RWPE2 (cell line): ENCODE measurements at regions not wholly inside any gene's neighbourhood (a gene's known extent, or its start where the extent isn't known, plus 50 kb on each side); places are given as distances from the start of the nearest gene placed in this dataset.

Experiments
- ATAC-seq: fragments of 200-7000 bp; cut with Tn5 transposase; 3 replicates; pipeline ENCODE4 v1.9.1; 2021; ENCODE audit warnings: low read depth
- DNase-seq: peaks from one replicate; pipeline ENCODE4 v3.0.0-alpha.2; 2020; ENCODE audit warnings: low spot score
- H3K27ac ChIP-seq: fragments of 450-650 bp; 2 replicates; pipeline ENCODE4 v1.5.1; 2017; ENCODE audit warnings: mild to moderate bottlenecking; ENCODE audit not compliant: poor library complexity, severe bottlenecking
- H3K27me3 ChIP-seq: fragments of 250-450 bp; sonication (Bioruptor Pico); 2 replicates; pipeline ENCODE4 v1.5.1; 2021; ENCODE audit warnings: mild to moderate bottlenecking, moderate library complexity; ENCODE audit not compliant: insufficient read depth, poor library complexity, severe bottlenecking
- H3K36me3 ChIP-seq: fragments of 250-450 bp; sonication (Bioruptor Pico); 2 replicates; pipeline ENCODE4 v1.5.1; 2020; ENCODE audit warnings: low read depth, mild to moderate bottlenecking, moderate library complexity
- H3K4me1 ChIP-seq: fragments of 250-450 bp; sonication (Bioruptor Pico); 2 replicates; pipeline ENCODE4 v1.5.1; 2021; ENCODE audit warnings: mild to moderate bottlenecking, moderate library complexity; ENCODE audit not compliant: insufficient read depth, poor library complexity, severe bottlenecking
- H3K4me3 ChIP-seq: fragments of 250-450 bp; sonication (Bioruptor Pico); 2 replicates; pipeline ENCODE4 v1.5.1; 2021; ENCODE audit warnings: mild to moderate bottlenecking, moderate library complexity; ENCODE audit not compliant: severe bottlenecking
- H3K9me3 ChIP-seq: fragments of 250-450 bp; sonication (Bioruptor Pico); 2 replicates; pipeline ENCODE4 v1.5.1; 2021; ENCODE audit warnings: mild to moderate bottlenecking, moderate library complexity; ENCODE audit not compliant: severe bottlenecking
- CTCF ChIP-seq: fragments of 450-650 bp; IDR thresholded peaks from one replicate; pipeline ENCODE4 v1.5.1; 2017; ENCODE audit warnings: mild to moderate bottlenecking, moderate library complexity; ENCODE audit not compliant: poor library complexity, severe bottlenecking

- Histone ChIP-seq H3K36me3 (no peaks in the 10 kb centered on the region), H3K4me1 (no peaks in the 10 kb centered on the region), H3K27ac (no peak overlapping the region), H3K27me3 (no peaks in the 10 kb centered on the region), H3K9me3 (no peaks in the 10 kb centered on the region), H3K4me3 (no peak overlapping the region)
- TF ChIP-seq CTCF: no peak
- no peak for DNase-seq
- no peak for ATAC-seq
Observed at GRCh38 chr2:136394136-136395060, 276.4 kb upstream of the CXCR4 start.

GRCh38 chr2:136393514-136393913, 275.6 kb upstream of the CXCR4 start:
- Histone ChIP-seq H3K27ac (no peak overlapping the region), H3K4me3 (no peak overlapping the region), H3K27me3 (no peaks in the 10 kb centered on the region), H3K4me1 (no peaks in the 10 kb centered on the region), H3K9me3 (no peaks in the 10 kb centered on the region), H3K36me3 (no peaks in the 10 kb centered on the region)
- ATAC-seq (no peak), DNase-seq (no peak)
- no peak for TF ChIP-seq CTCF

- no peaks in the 10 kb centered on the region for H3K4me1 ChIP-seq
- no peak for DNase-seq
- no peak for ATAC-seq
- no peaks in the 10 kb centered on the region for H3K36me3 ChIP-seq
- H3K4me3 ChIP-seq: no peak overlapping the region
- H3K9me3 ChIP-seq: no peaks in the 10 kb centered on the region
- H3K27ac ChIP-seq: no peak overlapping the region
- TF ChIP-seq CTCF: no peak
- H3K27me3 ChIP-seq: no peaks in the 10 kb centered on the region
Observed at GRCh38 chr2:136392897-136393505, 275.1 kb upstream of the CXCR4 start.

GRCh38 chr2:136389809-136390208, 271.9 kb upstream of the CXCR4 start:
- no peaks in the 10 kb centered on the region for H3K4me1 ChIP-seq
- H3K4me3 ChIP-seq: no peak overlapping the region
- DNase-seq: no peak
- H3K27me3 ChIP-seq: no peaks in the 10 kb centered on the region
- TF ChIP-seq CTCF: no peak
- ATAC-seq: no peak
- H3K27ac ChIP-seq: no peak overlapping the region
- no peaks in the 10 kb centered on the region for H3K36me3 ChIP-seq
- H3K9me3 ChIP-seq: no peaks in the 10 kb centered on the region

DNA sequence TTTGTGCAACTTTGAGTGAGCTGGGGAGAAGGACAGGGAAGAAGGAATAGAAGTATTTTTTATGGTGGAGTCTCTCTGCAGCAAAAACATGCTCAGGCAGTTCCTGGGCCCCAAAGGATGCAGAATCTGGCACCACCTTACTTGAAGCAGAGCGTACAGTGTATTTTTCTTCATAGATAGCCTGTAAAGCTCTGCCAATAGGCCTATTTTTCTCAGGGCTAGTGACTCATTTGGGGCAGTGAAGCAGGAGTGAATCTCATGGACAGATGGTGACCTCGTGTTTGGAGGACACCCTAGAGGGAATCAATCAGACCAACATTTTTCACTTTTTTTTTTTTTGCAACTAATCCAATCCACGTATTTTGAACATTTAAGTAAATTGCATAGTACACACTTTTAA, 268.1 kb upstream of the CXCR4 start:
- no peak overlapping the region for H3K4me3 ChIP-seq
- no peak for TF ChIP-seq CTCF
- no peak for ATAC-seq
- DNase-seq: no peak
- H3K9me3 ChIP-seq: no peaks in the 10 kb centered on the region
- H3K27ac ChIP-seq: no peak overlapping the region
- no peaks in the 10 kb centered on the region for H3K36me3 ChIP-seq
- no peaks in the 10 kb centered on the region for H3K4me1 ChIP-seq
- H3K27me3 ChIP-seq: no peaks in the 10 kb centered on the region
